MM.1S (cell line): ENCODE measurements at regions not wholly inside any gene's neighbourhood (a gene's known extent, or its start where the extent isn't known, plus 50 kb on each side); places are given as distances from the start of the nearest gene placed in this dataset.
A peak's percentile ranks its signal among the peaks of the same experiment; 100 is the strongest.

ENCODE experiments used
- DNase-seq: peaks from one replicate; pipeline ENCODE4 v3.0.0-alpha.2; 2015
- H2AFZ ChIP-seq: fragments of 300-600 bp; sonication (generic); 2 replicates; pipeline ENCODE4 v1.6.0; 2016; ENCODE audit warnings: antibody characterized with exemption, low read length
- H3F3A ChIP-seq: fragments of 300-600 bp; sonication (generic); 2 replicates; pipeline ENCODE4 v1.6.1; 2016; ENCODE audit warnings: mild to moderate bottlenecking, antibody characterized with exemption, low read length, moderate library complexity, mixed read lengths; ENCODE audit not compliant: insufficient read depth
- H3K27ac ChIP-seq: fragments of 300-600 bp; sonication (generic); 2 replicates; pipeline ENCODE4 v1.5.1; 2016; ENCODE audit warnings: mild to moderate bottlenecking, low read length
- H3K27me3 ChIP-seq: fragments of 300-600 bp; sonication (generic); replicated peaks from 2 replicates; pipeline ENCODE4 v1.6.0; 2016; ENCODE audit warnings: low read length; ENCODE audit not compliant: insufficient read depth
- H3K36me3 ChIP-seq: fragments of 300-600 bp; sonication (generic); replicated peaks from 2 replicates; pipeline ENCODE4 v1.6.1; 2016; ENCODE audit warnings: mild to moderate bottlenecking, low read length, mixed read lengths; ENCODE audit not compliant: insufficient read depth
- H3K4me1 ChIP-seq: fragments of 300-600 bp; sonication (generic); 2 replicates; pipeline ENCODE4 v1.6.1; 2016; ENCODE audit warnings: low read length, mixed read lengths
- H3K4me2 ChIP-seq: fragments of 300-600 bp; sonication (generic); 2 replicates; pipeline ENCODE4 v1.6.0; 2016; ENCODE audit warnings: low read depth, low read length
- H3K4me3 ChIP-seq: fragments of 300-600 bp; sonication (generic); 2 replicates; pipeline ENCODE4 v1.5.1; 2016; ENCODE audit warnings: low read length, mixed read lengths
- H3K79me2 ChIP-seq: fragments of 300-600 bp; sonication (generic); 2 replicates; pipeline ENCODE4 v1.6.1; 2016; ENCODE audit warnings: mixed run types, low read length, mixed read lengths
- H3K9ac ChIP-seq: fragments of 300-600 bp; sonication (generic); 2 replicates; pipeline ENCODE4 v1.6.1; 2016; ENCODE audit warnings: low read length, mixed read lengths
- H3K9me2 ChIP-seq: fragments of 300-600 bp; sonication (generic); replicated peaks from 2 replicates; pipeline ENCODE4 v1.6.1; 2016; ENCODE audit warnings: mild to moderate bottlenecking, low read length, mixed read lengths; ENCODE audit not compliant: insufficient read depth
- H3K9me3 ChIP-seq: fragments of 300-600 bp; sonication (generic); replicated peaks from 2 replicates; pipeline ENCODE4 v1.6.1; 2016; ENCODE audit warnings: mild to moderate bottlenecking, low read length, mixed read lengths; ENCODE audit not compliant: insufficient read depth
- H4K20me1 ChIP-seq: fragments of 300-600 bp; sonication (generic); 2 replicates; pipeline ENCODE4 v1.6.1; 2016; ENCODE audit warnings: mild to moderate bottlenecking, low read length, moderate library complexity, mixed read lengths; ENCODE audit not compliant: insufficient read depth
- EZH2 ChIP-seq: fragments of 300-600 bp; sonication (generic); optimal IDR thresholded peaks from 2 replicates; pipeline ENCODE3; 2017; ENCODE audit warnings: low read depth, mild to moderate bottlenecking, antibody characterized with exemption, low read length, mixed read lengths
- EZH2phosphoT487 ChIP-seq: fragments of 300-600 bp; sonication (generic); IDR thresholded peaks from 2 replicates; pipeline ENCODE4 v1.6.1; 2018; ENCODE audit warnings: antibody characterized with exemption, low read length
- TF ChIP-seq, protein P1 (sequence below): fragments of 300-600 bp; sonication (generic); IDR thresholded peaks from 2 replicates; pipeline ENCODE4 v1.5.1; 2016; ENCODE audit warnings: antibody characterized with exemption, low read length, mixed read lengths

- no peak for DNase-seq
- H3K9ac ChIP-seq = no peak overlapping the region
- no peaks in the 10 kb centered on the region for H4K20me1 ChIP-seq
- no peaks in the 10 kb centered on the region for H3K27me3 ChIP-seq
- no peaks in the 10 kb centered on the region for H3K4me1 ChIP-seq
- H3K9me3 ChIP-seq = no peaks in the 10 kb centered on the region
- H3K4me2 ChIP-seq = no peak overlapping the region
- H3K27ac ChIP-seq = no peak overlapping the region
- no peak overlapping the region for H2AFZ ChIP-seq
- H3K36me3 ChIP-seq = no peaks in the 10 kb centered on the region
- no peaks in the 10 kb centered on the region for H3K9me2 ChIP-seq
- no peak for TF ChIP-seq EZH2phosphoT487
- no peak for TF ChIP-seq EZH2
- TF ChIP-seq, protein P1, sequence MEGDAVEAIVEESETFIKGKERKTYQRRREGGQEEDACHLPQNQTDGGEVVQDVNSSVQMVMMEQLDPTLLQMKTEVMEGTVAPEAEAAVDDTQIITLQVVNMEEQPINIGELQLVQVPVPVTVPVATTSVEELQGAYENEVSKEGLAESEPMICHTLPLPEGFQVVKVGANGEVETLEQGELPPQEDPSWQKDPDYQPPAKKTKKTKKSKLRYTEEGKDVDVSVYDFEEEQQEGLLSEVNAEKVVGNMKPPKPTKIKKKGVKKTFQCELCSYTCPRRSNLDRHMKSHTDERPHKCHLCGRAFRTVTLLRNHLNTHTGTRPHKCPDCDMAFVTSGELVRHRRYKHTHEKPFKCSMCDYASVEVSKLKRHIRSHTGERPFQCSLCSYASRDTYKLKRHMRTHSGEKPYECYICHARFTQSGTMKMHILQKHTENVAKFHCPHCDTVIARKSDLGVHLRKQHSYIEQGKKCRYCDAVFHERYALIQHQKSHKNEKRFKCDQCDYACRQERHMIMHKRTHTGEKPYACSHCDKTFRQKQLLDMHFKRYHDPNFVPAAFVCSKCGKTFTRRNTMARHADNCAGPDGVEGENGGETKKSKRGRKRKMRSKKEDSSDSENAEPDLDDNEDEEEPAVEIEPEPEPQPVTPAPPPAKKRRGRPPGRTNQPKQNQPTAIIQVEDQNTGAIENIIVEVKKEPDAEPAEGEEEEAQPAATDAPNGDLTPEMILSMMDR = no peak
- no peaks in the 10 kb centered on the region for H3F3A ChIP-seq
- no peaks in the 10 kb centered on the region for H3K79me2 ChIP-seq
- H3K4me3 ChIP-seq = no peak overlapping the region
Measured at GRCh38 chr4:4680758-4681157, 138.9 kb upstream of the STX18 start.

GRCh38 chr4:4680243-4680642 lies 138.4 kb upstream of the STX18 start:
- H2AFZ ChIP-seq = no peak overlapping the region
- DNase-seq = no peak
- H3K79me2 ChIP-seq = no peaks in the 10 kb centered on the region
- H3K9me2 ChIP-seq = no peaks in the 10 kb centered on the region
- H3K9ac ChIP-seq = no peak overlapping the region
- H3K27me3 ChIP-seq = no peaks in the 10 kb centered on the region
- TF ChIP-seq EZH2phosphoT487 (no peak), EZH2 (no peak)
- TF ChIP-seq, protein P1 = no peak
- no peaks in the 10 kb centered on the region for H3F3A ChIP-seq
- H3K4me1 ChIP-seq = no peaks in the 10 kb centered on the region
- no peak overlapping the region for H3K4me3 ChIP-seq
- no peaks in the 10 kb centered on the region for H3K36me3 ChIP-seq
- no peak overlapping the region for H3K4me2 ChIP-seq
- H3K27ac ChIP-seq = no peak overlapping the region
- H3K9me3 ChIP-seq = no peaks in the 10 kb centered on the region
- no peaks in the 10 kb centered on the region for H4K20me1 ChIP-seq

GRCh38 chr4:4677556-4678522 lies 136.0 kb upstream of the STX18 start:
- no peaks in the 10 kb centered on the region for H3K9me3 ChIP-seq
- no peak for DNase-seq
- H3K27me3 ChIP-seq = no peaks in the 10 kb centered on the region
- TF ChIP-seq, protein P1 = peak; percentile 40
- TF ChIP-seq EZH2 = no peak
- no peak overlapping the region for H3K4me3 ChIP-seq
- no peaks in the 10 kb centered on the region for H3K36me3 ChIP-seq
- H3K4me2 ChIP-seq = no peak overlapping the region
- H3K27ac ChIP-seq = no peak overlapping the region
- no peak overlapping the region for H2AFZ ChIP-seq
- no peaks in the 10 kb centered on the region for H3K9me2 ChIP-seq
- no peaks in the 10 kb centered on the region for H4K20me1 ChIP-seq
- H3F3A ChIP-seq = no peaks in the 10 kb centered on the region
- no peaks in the 10 kb centered on the region for H3K4me1 ChIP-seq
- H3K9ac ChIP-seq = no peak overlapping the region
- no peaks in the 10 kb centered on the region for H3K79me2 ChIP-seq
